GM03348 (cell line): ENCODE measurements at regions not wholly inside any gene's neighbourhood (a gene's known extent, or its start where the extent isn't known, plus 50 kb on each side); places are given as distances from the start of the nearest gene placed in this dataset.

Source experiments
- DNase-seq: peaks from one replicate; pipeline ENCODE4 v3.0.0; 2012; ENCODE audit warnings: low spot score

DNA sequence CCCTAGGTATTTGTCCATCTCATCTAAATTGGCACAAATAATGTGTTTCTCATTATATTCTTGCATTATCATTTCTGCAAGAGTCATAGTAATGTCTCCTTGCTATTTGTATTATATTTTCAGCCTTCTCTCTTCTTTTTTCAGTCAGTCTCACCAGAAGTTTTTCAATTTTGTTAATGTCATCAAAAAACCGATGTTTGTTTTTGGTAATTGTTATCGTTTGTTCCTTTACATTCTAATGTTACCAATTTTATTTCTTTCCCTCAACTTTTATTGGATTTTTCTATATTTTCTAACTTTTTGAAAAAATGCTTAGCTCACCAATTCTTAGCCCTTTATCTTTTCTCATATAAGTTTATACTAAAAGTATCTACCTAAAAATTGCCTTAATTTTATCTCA is 82.2 kb upstream of the NRSN1 start:
- DNase-seq, result no peak

DNA sequence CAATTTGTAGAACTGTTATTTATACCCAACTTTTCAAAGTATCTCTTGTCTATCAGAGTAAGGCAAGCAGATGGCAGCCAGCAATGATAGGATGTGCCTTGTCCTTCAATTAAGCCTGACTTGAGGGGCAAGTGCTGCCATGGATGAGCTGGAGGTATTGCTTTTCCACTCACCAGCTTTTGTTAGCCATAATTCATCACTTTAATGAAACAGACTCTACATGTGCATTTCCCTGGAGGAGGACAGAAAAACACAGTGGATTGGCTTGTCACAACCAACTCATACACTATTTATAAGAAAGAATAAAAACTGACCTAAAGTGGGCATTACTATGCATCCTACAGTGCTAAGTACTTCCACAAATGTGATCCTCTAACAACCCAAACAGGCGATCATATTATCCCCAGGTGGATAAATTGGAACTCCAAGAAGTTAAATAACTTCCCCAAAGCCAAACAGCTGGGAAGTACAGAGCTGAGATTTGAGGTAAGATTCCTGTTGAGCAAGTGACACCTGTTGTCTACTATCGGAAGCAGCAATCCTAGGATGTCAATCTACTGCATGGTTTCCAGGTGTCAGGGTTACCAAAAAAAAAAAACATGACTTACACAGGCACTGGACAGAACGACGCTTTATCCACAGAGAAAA is 73.9 kb upstream of the NRSN1 start:
- no peak for DNase-seq

DNA sequence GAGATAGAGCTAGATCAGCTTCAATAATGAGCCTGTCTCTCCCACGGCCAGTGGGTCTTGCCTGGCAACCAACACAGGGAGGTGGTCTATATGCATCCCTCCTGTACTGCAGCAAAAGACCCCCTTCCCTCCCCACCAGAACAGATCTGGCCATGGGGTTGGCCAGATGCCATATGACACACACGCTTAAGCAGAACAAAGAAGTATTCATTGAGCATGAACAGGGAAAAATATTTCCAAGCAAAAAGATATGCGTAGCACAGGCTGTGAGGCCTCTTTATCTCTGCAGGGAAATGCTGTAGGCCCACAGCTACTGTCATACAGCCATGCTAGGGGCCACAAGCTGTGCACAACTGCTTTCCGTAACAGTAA is 73.4 kb upstream of the NRSN1 start:
- no peak for DNase-seq

- no peak for DNase-seq
These were observed 73.0 kb upstream of the NRSN1 start for GRCh38 chr6:24053057-24053456.

GRCh38 chr6:24054388-24054787 is 71.6 kb upstream of the NRSN1 start:
- DNase-seq, result no peak

- DNase-seq, result no peak
These were observed 69.4 kb upstream of the NRSN1 start for GRCh38 chr6:24056567-24056966.

GRCh38 chr6:24057030-24057429 is 69.0 kb upstream of the NRSN1 start:
- no peak for DNase-seq

DNA sequence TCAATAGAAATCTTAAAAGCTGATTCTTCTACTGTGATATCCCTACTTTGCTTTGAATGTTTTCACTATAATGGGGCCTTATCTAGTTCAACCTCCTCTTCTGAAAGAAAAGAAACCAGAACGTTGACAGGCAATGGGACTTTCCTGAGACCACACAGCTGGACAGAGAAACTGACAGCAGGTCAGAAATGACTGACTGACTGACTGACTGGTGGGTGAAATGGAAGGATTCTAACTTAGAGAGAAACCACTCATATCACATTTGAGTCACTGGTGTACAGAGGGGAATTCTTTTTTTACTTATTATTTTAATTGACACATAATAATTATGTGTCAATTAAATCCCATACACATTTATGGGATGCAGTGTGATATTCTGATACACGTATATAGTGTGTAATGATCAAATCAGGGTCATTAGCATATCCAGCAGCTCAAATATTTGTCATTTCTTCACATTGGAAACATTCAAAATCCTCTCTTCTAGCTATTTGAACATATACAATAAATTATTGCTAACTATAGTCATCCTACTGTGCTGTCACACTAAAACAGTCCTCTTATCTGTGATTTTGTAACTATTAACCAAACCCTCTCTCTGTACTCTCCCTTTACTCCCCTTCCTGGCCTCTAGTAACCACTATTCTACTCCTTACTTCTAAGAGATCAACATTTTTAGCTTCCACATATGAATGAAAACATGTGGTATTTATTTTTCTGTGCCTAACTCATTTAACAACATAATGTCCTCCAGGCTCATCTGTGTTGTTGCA is 64.8 kb upstream of the NRSN1 start:
- no peak for DNase-seq

DNA sequence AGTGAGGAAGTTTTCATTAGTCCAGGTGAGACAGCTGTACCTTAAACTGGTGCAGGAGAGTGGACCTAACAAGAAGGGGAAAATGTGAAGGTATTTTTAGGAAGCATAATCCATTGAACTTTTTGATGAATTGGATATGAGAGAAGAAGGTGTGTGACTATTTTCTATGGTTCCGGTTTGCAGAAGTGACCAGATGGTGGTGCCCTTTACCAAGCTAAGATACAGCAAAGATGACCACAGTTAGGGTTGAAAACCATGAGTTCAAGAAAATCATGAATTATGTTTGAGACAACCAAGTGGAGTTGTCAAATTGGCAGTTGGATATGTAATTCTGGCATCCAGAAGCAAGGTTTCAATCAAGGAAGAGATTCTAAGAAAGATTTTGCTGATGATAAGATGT is 61.9 kb upstream of the NRSN1 start:
- DNase-seq, result no peak

DNA sequence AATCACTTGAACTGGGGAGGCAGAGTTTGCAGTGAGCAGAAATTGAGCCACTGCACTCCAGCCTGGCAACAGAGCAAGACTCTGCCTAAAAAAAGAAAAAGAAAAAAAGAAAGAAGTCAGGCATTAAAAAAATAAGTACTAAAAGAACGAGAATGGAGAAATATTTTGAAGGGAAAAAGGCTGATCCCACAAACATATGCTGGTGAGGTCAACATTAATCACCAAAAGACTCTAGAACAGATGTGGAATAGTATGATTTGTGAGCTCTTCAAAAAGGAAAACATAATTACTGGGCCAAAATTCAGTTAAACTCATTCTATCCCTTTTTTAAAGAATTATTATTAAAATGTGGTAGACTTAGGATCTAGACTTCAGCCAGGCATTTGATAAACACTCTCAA is 61.2 kb upstream of the NRSN1 start:
- no peak for DNase-seq

GRCh38 chr6:24069526-24069925 is 56.5 kb upstream of the NRSN1 start:
- DNase-seq, result no peak

- no peak for DNase-seq
These were observed 53.8 kb upstream of the NRSN1 start for GRCh38 chr6:24072038-24072746.

DNA sequence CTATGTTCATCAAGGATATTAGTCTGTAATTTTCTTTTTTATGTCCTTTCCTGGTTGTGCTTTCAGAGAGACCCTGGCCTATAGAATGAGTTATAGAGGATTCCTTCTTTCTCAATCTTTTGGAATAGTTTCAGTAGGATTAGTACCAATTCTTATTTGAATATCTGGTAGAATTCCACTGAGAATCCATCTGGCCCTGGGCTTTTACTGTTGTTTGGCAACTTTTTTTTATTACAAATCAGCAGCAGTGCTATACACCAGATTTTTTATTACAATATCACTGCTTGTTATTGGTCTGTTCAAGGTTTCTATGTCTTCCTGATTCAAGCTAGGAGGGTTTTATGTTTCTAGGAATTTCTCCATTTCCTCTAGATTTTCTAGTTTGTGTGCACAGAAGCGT is 50.0 kb upstream of the NRSN1 start:
- DNase-seq, result no peak
